ENCODE measurements at regions not wholly inside any gene's neighbourhood (a gene's known extent, or its start where the extent isn't known, plus 50 kb on each side); places are given as distances from the start of the nearest gene placed in this dataset.

DNA sequence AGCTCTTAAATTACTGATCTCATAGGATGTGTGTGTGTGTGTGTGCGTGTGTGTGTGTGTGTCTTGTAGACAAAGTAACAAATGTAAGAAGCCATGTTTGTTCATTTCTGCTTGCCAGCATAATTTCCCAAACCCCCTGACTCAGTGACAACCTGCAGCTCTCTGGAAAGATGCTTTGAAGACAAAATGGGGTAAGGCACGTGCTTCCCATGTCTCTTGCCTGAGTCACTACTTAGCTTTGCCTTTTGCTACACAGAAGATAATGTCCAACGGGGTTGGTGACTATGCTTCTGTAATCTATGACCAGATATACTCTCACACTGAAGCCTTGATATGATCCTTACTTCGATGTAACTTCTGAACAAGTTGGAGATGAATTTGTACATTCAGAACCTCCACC lies 332.0 kb downstream of the SLC4A3 start:
- Histone ChIP-seq H3K27ac (no peak overlapping the region), H3K4me3 (no peak overlapping the region), H3K27me3 (no peaks in the 10 kb centered on the region), H3K36me3 (no peaks in the 10 kb centered on the region), H3K4me1 (ENCODE audit: low read depth) (no peaks in the 10 kb centered on the region), H3K9me3 (ENCODE audit: low read depth) (no peaks in the 10 kb centered on the region)
- TF ChIP-seq, protein P1, sequence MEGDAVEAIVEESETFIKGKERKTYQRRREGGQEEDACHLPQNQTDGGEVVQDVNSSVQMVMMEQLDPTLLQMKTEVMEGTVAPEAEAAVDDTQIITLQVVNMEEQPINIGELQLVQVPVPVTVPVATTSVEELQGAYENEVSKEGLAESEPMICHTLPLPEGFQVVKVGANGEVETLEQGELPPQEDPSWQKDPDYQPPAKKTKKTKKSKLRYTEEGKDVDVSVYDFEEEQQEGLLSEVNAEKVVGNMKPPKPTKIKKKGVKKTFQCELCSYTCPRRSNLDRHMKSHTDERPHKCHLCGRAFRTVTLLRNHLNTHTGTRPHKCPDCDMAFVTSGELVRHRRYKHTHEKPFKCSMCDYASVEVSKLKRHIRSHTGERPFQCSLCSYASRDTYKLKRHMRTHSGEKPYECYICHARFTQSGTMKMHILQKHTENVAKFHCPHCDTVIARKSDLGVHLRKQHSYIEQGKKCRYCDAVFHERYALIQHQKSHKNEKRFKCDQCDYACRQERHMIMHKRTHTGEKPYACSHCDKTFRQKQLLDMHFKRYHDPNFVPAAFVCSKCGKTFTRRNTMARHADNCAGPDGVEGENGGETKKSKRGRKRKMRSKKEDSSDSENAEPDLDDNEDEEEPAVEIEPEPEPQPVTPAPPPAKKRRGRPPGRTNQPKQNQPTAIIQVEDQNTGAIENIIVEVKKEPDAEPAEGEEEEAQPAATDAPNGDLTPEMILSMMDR (IDR thresholded peaks at IDR 0.05; ENCODE audit: low read depth, low read length): no peak
- DNase-seq (ENCODE audit: low read depth in 1 of 2, low spot score in 1 of 2): no peak

DNA sequence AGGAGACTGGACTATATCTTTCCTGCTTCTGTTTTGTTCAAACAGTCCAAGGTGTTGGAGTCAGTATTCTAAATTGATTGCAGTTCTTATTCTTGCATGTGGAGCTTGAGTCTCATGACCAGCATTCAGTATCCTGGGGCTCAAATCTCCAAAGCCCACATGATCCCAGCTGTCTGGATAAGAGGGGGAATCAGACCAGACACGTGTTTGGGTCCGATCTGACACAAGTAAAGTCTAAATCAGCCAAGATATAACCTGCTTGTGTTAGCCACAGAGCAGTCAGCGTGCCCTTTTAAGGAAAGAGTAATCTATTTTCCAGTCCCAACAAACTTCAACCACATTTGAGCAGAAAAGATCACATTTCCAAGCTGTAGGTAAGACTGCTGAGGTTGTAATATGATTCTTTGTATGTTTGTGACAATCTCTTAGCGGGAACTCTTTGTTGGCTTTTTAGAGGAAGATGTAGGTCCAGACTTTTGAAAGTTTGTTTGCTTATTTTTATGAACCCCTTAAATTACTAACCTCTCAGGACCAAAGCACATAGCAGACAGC lies 334.6 kb downstream of the SLC4A3 start:
- Histone ChIP-seq H3K4me3 (no peak overlapping the region), H3K9me3 (ENCODE audit: low read depth) (no peaks in the 10 kb centered on the region), H3K4me1 (ENCODE audit: low read depth) (no peaks in the 10 kb centered on the region), H3K36me3 (no peaks in the 10 kb centered on the region), H3K27ac (no peak overlapping the region), H3K27me3 (no peaks in the 10 kb centered on the region)
- TF ChIP-seq, protein P1 (IDR thresholded peaks at IDR 0.05; ENCODE audit: low read depth, low read length): no peak
- DNase-seq (ENCODE audit: low read depth in 1 of 2, low spot score in 1 of 2): no peak

DNA sequence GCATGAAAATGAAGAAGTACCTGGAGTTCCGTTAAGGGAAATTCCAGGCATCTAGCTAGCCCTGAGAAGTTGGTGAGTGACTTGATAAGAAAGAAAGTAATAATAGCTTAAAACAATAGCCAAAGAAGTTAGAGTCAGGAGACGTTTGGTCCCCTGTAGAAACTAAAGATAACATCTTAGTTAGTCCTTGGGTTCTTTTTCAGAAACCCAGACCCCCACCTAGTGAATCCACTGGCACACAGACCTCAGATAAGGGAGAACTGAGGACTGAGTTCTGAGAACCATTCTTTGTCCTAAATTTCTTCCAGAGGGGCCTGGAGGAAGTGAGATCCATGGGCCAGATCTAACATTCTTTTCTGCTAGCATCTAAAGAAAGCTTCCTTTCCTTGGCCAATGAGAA lies 335.4 kb downstream of the SLC4A3 start:
- TF ChIP-seq, protein P1 (IDR thresholded peaks at IDR 0.05; ENCODE audit: low read depth, low read length): no peak
- DNase-seq (ENCODE audit: low read depth in 1 of 2, low spot score in 1 of 2): no peak
- Histone ChIP-seq H3K36me3 (no peaks in the 10 kb centered on the region), H3K4me1 (ENCODE audit: low read depth) (no peaks in the 10 kb centered on the region), H3K4me3 (no peak overlapping the region), H3K27ac (no peak overlapping the region), H3K27me3 (no peaks in the 10 kb centered on the region), H3K9me3 (ENCODE audit: low read depth) (no peaks in the 10 kb centered on the region)

DNA sequence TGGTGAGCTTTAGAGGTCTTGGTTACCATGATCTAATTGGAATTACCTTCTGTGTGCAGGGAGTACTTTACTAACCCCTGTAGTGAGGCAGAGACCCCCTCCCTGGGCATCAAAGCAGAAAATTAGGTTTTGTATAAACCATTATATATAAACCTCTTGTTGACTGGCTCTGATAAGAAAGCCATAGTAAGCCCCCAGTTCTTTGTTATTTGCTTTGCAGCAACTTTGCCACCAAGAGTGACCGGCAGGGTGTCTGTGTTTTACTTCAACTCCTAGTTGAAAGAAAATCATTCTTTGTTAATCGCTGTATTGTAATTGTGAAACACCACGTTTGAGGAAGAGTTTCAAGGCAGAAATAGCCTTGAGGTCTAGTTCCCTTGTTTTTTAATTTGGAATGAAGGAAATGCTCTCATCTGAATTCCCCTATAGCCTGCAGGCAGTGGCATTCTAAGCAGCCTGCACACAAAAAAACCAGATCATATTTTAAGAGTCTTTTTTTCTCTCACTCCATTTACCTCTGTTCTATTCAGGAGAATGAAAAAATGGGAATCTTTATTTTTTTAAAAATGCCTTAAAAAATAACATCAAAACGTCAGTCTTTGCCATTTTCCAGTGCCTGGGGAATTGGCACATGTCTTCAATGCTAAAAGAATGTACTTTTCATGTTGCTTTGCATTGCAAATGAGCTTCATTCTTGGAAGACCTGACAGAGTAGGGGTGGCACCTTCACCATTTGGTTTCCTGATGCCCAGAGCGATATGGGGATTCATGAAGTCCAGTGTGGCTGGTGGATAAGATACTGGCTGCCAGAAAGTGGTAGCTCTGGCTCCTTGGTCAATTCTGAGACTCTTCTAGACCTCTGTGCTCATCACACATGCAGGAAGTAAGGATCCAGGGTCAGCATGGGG lies 338.1 kb downstream of the SLC4A3 start:
- H3K9me3 ChIP-seq (ENCODE audit: low read depth): no peaks in the 10 kb centered on the region
- no peaks in the 10 kb centered on the region for H3K27me3 ChIP-seq
- no peaks in the 10 kb centered on the region for H3K4me1 ChIP-seq (ENCODE audit: low read depth)
- no peak overlapping the region for H3K4me3 ChIP-seq
- H3K36me3 ChIP-seq: no peaks in the 10 kb centered on the region
- no peak for DNase-seq (ENCODE audit: low read depth in 1 of 2, low spot score in 1 of 2)
- no peak overlapping the region for H3K27ac ChIP-seq
- TF ChIP-seq, protein P1 (IDR thresholded peaks at IDR 0.05; ENCODE audit: low read depth, low read length): no peak

DNA sequence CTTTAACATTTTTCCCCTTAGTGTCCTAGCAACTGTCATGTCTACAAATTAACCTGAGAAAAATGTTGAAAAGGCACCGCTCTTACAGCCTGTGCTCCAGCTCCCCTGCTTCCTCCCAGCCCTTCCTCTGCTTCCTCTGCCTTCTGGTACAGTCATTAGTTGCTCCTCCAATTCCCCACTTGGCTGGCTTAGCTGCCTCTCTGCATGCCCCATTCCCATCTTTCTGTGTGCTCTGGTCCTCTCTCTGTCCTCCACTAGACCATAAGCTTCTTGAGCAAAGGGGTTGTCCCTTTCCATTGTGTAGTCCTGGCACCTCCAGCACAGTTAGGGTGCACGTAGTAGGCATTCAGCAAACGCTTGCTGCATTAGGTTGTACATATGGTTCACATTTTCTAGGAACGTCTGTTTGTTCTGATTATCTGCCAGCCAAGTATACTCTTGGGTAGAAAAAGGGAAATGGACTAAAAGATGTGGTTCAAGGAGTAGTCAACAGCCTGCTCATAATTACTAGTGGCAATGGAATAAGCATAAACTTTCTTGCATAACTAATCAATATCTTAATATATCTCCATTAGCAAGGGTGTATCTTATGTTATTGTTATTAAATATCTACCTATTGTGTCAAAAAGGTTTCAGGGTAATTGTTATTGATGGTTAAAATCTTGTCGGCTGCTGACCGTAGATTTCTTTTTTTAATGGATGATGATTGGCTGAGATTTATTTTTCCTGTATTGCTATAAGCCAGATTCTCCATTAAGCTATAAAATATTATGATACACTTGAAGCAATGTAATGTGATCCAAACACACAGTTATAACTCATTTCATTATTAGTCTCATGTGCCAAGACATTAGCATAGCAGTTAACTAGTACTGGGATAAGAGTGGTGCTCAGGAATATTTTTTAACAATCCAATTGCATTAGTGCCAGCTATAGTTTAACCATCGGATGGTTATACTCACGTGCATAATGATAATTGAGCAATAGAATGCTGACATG lies 340.1 kb downstream of the SLC4A3 start:
- H3K9me3 ChIP-seq (ENCODE audit: low read depth): no peaks in the 10 kb centered on the region
- no peaks in the 10 kb centered on the region for H3K27me3 ChIP-seq
- no peaks in the 10 kb centered on the region for H3K36me3 ChIP-seq
- H3K4me3 ChIP-seq: no peak overlapping the region
- no peaks in the 10 kb centered on the region for H3K4me1 ChIP-seq (ENCODE audit: low read depth)
- H3K27ac ChIP-seq: no peak overlapping the region
- TF ChIP-seq, protein P1 (IDR thresholded peaks at IDR 0.05; ENCODE audit: low read depth, low read length): no peak
- DNase-seq (ENCODE audit: low read depth in 1 of 2, low spot score in 1 of 2): no peak

Measured in cardiac muscle cell (in vitro differentiated cells and primary cell).